ENCODE measurements at regions not wholly inside any gene's neighbourhood (a gene's known extent, or its start where the extent isn't known, plus 50 kb on each side); places are given as distances from the start of the nearest gene placed in this dataset.

- Histone ChIP-seq H3K27me3 (no peaks in the 10 kb centered on the region), H3K9me3 (no peaks in the 10 kb centered on the region), H3K4me1 (peaks cover 0 to 10% (median 1%) of the 10 kb centered on the region in 4 donors), H3K36me3 (no peaks in the 10 kb centered on the region), H3K4me3 (no peak overlapping the region), H3K27ac (no peak overlapping the region)
- no peak for DNase-seq
- TF ChIP-seq CTCF (IDR thresholded peaks at IDR 0.05) (no peak), POLR2A (IDR thresholded peaks at IDR 0.05) (no peak)
These were observed 173.9 kb upstream of the IVNS1ABP start for GRCh38 chr1:185490924-185491323.

GRCh38 chr1:185489406-185489805, 172.4 kb upstream of the IVNS1ABP start:
- H3K4me1 ChIP-seq = peaks cover 0 to 10% (median 1%) of the 10 kb centered on the region in 4 donors
- H3K27ac ChIP-seq = peak overlapping the region in 2 of 4 donors; percentile 67 to 73
- H3K9me3 ChIP-seq = no peaks in the 10 kb centered on the region
- TF ChIP-seq POLR2A (IDR thresholded peaks at IDR 0.05) = no peak
- TF ChIP-seq CTCF (IDR thresholded peaks at IDR 0.05) = no peak
- no peaks in the 10 kb centered on the region for H3K36me3 ChIP-seq
- no peak for DNase-seq
- H3K27me3 ChIP-seq = no peaks in the 10 kb centered on the region
- H3K4me3 ChIP-seq = no peak overlapping the region

- peaks cover 0 to 10% (median 1%) of the 10 kb centered on the region in 4 donors for H3K4me1 ChIP-seq
- no peaks in the 10 kb centered on the region for H3K9me3 ChIP-seq
- H3K27ac ChIP-seq = peak overlapping the region in 3 of 4 donors; percentile 49 to 73 (median 67)
- peak in 2 of 3 donors; percentile 75 to 78 for DNase-seq
- H3K36me3 ChIP-seq = no peaks in the 10 kb centered on the region
- H3K27me3 ChIP-seq = no peaks in the 10 kb centered on the region
- TF ChIP-seq POLR2A (IDR thresholded peaks at IDR 0.05) (no peak), CTCF (IDR thresholded peaks at IDR 0.05) (no peak)
- no peak overlapping the region for H3K4me3 ChIP-seq
These were observed 171.8 kb upstream of the IVNS1ABP start for GRCh38 chr1:185488808-185489207.

- Histone ChIP-seq H3K27me3 (no peaks in the 10 kb centered on the region), H3K36me3 (no peaks in the 10 kb centered on the region), H3K9me3 (no peaks in the 10 kb centered on the region), H3K4me3 (no peak overlapping the region), H3K27ac (peak overlapping the region in 3 of 4 donors; percentile 10 to 73 (median 49)), H3K4me1 (peaks cover 0 to 10% (median 1%) of the 10 kb centered on the region in 4 donors)
- DNase-seq = no peak
- TF ChIP-seq POLR2A (IDR thresholded peaks at IDR 0.05) (no peak), CTCF (IDR thresholded peaks at IDR 0.05) (no peak)
These were observed 170.9 kb upstream of the IVNS1ABP start for GRCh38 chr1:185487936-185488335.

GRCh38 chr1:185487026-185487425, 170.0 kb upstream of the IVNS1ABP start:
- no peaks in the 10 kb centered on the region for H3K36me3 ChIP-seq
- H3K9me3 ChIP-seq = no peaks in the 10 kb centered on the region
- DNase-seq = no peak
- H3K27me3 ChIP-seq = no peaks in the 10 kb centered on the region
- H3K27ac ChIP-seq = no peak overlapping the region
- TF ChIP-seq CTCF (IDR thresholded peaks at IDR 0.05) = no peak
- H3K4me1 ChIP-seq = peaks cover 0 to 10% (median 1%) of the 10 kb centered on the region in 4 donors
- H3K4me3 ChIP-seq = no peak overlapping the region

- no peaks in the 10 kb centered on the region for H3K36me3 ChIP-seq
These were observed 169.3 kb upstream of the IVNS1ABP start for GRCh38 chr1:185486346-185486745.

More at GRCh38 chr1:185486346-185486745, 169.3 kb upstream of the IVNS1ABP start:
- no peak overlapping the region for H3K27ac ChIP-seq
- DNase-seq = no peak
- H3K4me3 ChIP-seq = no peak overlapping the region
- TF ChIP-seq POLR2A (IDR thresholded peaks at IDR 0.05) = no peak
- TF ChIP-seq CTCF (IDR thresholded peaks at IDR 0.05) = no peak
- peaks cover 0 to 10% (median 1%) of the 10 kb centered on the region in 4 donors for H3K4me1 ChIP-seq
- H3K9me3 ChIP-seq = no peaks in the 10 kb centered on the region
- no peaks in the 10 kb centered on the region for H3K27me3 ChIP-seq
